Head of caudate nucleus (tissue), 42 donors: ENCODE measurements at regions not wholly inside any gene's neighbourhood (a gene's known extent, or its start where the extent isn't known, plus 50 kb on each side); places are given as distances from the start of the nearest gene placed in this dataset.

ENCODE experiments used
- DNase-seq, 42 donors: peaks; one replicate each; pipeline versions ENCODE4 v3.0.0 to v3.0.0-alpha.2; 2020 to 2021; ENCODE audit warnings: mixed read lengths in 7 of 42
- intact Hi-C: fragments of 100-400 bp; cut with DNase I; formaldehyde crosslinking; loops from one replicate; pipeline ENCODE4 v1.15.0; 2022

GRCh38 chr4:8796096-8796495 is 75.5 kb downstream of the HMX1 start:
- intact Hi-C loops = no loop called here
- no peak for DNase-seq

- no peak for DNase-seq
- intact Hi-C loops = no loop called here
Measured at GRCh38 chr4:8795140-8795539, 76.5 kb downstream of the HMX1 start.

- intact Hi-C loops = no loop called here
- no peak for DNase-seq
Measured at GRCh38 chr4:8794491-8794890, 77.1 kb downstream of the HMX1 start.

GRCh38 chr4:8793571-8794160 is 78.0 kb downstream of the HMX1 start:
- intact Hi-C loops = no loop called here
- no peak for DNase-seq

- intact Hi-C loops = no loop called here
- DNase-seq = no peak
Measured at GRCh38 chr4:8792491-8792890, 79.1 kb downstream of the HMX1 start.

GRCh38 chr4:8791609-8792008 is 80.0 kb downstream of the HMX1 start:
- intact Hi-C loops = no loop called here
- DNase-seq = no peak

GRCh38 chr4:8790749-8791148 is 80.9 kb downstream of the HMX1 start:
- DNase-seq = no peak
- intact Hi-C loops = no loop called here

GRCh38 chr4:8788174-8788573 is 83.5 kb downstream of the HMX1 start:
- no peak for DNase-seq
- intact Hi-C loops = no loop called here

GRCh38 chr4:8786166-8786565 is 85.5 kb downstream of the HMX1 start:
- DNase-seq = no peak
- intact Hi-C loops = no loop called here

- intact Hi-C loops = no loop called here
- no peak for DNase-seq
Measured at GRCh38 chr4:8785656-8786142, 85.9 kb downstream of the HMX1 start.

- DNase-seq = no peak
- intact Hi-C loops = no loop called here
Measured at GRCh38 chr4:8783736-8784135, 87.9 kb downstream of the HMX1 start.

GRCh38 chr4:8782135-8782534 is 89.5 kb downstream of the HMX1 start:
- intact Hi-C loops = no loop called here
- DNase-seq = no peak

- intact Hi-C loops = no loop called here
Measured at GRCh38 chr4:8781641-8782040, 90.0 kb downstream of the HMX1 start.

GRCh38 chr4:8780596-8781368 is 90.9 kb downstream of the HMX1 start:
- DNase-seq = no peak
- intact Hi-C loops = no loop called here

More at GRCh38 chr4:8781641-8782040, 90.0 kb downstream of the HMX1 start:
- no peak for DNase-seq

- no peak for DNase-seq
- intact Hi-C loops = no loop called here
Measured at GRCh38 chr4:8780086-8780485, 91.6 kb downstream of the HMX1 start.

GRCh38 chr4:8779490-8779932 is 92.1 kb downstream of the HMX1 start:
- intact Hi-C loops = no loop called here
- DNase-seq = no peak

- DNase-seq = no peak
- intact Hi-C loops = no loop called here
Measured at GRCh38 chr4:8778760-8779159, 92.9 kb downstream of the HMX1 start.

GRCh38 chr4:8778291-8778690 is 93.3 kb downstream of the HMX1 start:
- intact Hi-C loops = no loop called here
- no peak for DNase-seq

GRCh38 chr4:8777320-8778196 is 94.1 kb downstream of the HMX1 start:
- intact Hi-C loops = no loop called here

GRCh38 chr4:8776366-8776765 is 95.3 kb downstream of the HMX1 start:
- no peak for DNase-seq
- intact Hi-C loops = no loop called here

More at GRCh38 chr4:8777320-8778196, 94.1 kb downstream of the HMX1 start:
- DNase-seq = no peak
